ENCODE measurements at regions not wholly inside any gene's neighbourhood (a gene's known extent, or its start where the extent isn't known, plus 50 kb on each side); places are given as distances from the start of the nearest gene placed in this dataset.

DNA sequence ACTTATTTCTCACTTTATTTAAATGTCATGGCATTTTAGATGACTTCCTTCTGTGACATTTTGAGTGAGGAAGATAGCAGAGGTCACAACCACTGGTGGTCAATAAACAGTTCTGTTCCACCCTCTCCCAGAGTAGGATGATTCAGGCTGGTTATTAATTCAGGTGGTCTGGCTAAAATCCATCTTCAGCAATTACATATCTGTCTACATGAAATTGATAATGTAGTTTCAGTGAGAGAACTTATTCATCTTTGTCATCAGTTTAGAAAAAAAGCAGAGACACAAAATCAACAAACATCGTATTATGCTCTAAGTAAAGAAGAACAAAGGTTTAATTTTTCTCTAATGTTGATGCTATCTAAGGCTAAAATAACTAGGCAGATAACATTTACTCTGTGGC, 525.5 kb downstream of the TENT5A start:
- DNase-seq (ENCODE audit: low spot score): no peak
- Histone ChIP-seq H3K36me3 (ENCODE audit: insufficient read depth, low read length) (no peaks in the 10 kb centered on the region), H3K79me2 (ENCODE audit: insufficient read depth, low read depth, low read length) (no peaks in the 10 kb centered on the region), H3K4me3 (ENCODE audit: low read depth, low read length, poor library complexity, severe bottlenecking) (no peak overlapping the region), H3K9me2 (ENCODE audit: insufficient read depth, low read length) (no peaks in the 10 kb centered on the region), H3K4me2 (ENCODE audit: low read length) (no peak overlapping the region), H3K9me3 (ENCODE audit: low read length) (no peaks in the 10 kb centered on the region), H2AFZ (ENCODE audit: low read length) (no peak overlapping the region), H3K27ac (ENCODE audit: low read depth, low read length, poor library complexity, severe bottlenecking) (no peak overlapping the region), H4K20me1 (ENCODE audit: insufficient read depth, low read length) (no peaks in the 10 kb centered on the region), H3K4me1 (ENCODE audit: insufficient read depth, low read length, poor library complexity, severe bottlenecking) (no peaks in the 10 kb centered on the region)
- intact Hi-C loops (cut with micrococcal nuclease; ENCODE audit: unreplicated experiment): no loop called here
- CTCF ChIA-PET (ENCODE audit: unreplicated experiment): no interaction called here
- POLR2A ChIA-PET: no interaction called here
- TF ChIP-seq EZH2phosphoT487 (IDR thresholded peaks at IDR 0.05; ENCODE audit: borderline replicate concordance, low read depth, low read length): no peak
- TF ChIP-seq, protein P1, sequence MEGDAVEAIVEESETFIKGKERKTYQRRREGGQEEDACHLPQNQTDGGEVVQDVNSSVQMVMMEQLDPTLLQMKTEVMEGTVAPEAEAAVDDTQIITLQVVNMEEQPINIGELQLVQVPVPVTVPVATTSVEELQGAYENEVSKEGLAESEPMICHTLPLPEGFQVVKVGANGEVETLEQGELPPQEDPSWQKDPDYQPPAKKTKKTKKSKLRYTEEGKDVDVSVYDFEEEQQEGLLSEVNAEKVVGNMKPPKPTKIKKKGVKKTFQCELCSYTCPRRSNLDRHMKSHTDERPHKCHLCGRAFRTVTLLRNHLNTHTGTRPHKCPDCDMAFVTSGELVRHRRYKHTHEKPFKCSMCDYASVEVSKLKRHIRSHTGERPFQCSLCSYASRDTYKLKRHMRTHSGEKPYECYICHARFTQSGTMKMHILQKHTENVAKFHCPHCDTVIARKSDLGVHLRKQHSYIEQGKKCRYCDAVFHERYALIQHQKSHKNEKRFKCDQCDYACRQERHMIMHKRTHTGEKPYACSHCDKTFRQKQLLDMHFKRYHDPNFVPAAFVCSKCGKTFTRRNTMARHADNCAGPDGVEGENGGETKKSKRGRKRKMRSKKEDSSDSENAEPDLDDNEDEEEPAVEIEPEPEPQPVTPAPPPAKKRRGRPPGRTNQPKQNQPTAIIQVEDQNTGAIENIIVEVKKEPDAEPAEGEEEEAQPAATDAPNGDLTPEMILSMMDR (conservative IDR thresholded peaks at IDR 0.05; ENCODE audit: low read length): no peak
- BruUV-seq (replicated peaks): no TSS peak

DNA sequence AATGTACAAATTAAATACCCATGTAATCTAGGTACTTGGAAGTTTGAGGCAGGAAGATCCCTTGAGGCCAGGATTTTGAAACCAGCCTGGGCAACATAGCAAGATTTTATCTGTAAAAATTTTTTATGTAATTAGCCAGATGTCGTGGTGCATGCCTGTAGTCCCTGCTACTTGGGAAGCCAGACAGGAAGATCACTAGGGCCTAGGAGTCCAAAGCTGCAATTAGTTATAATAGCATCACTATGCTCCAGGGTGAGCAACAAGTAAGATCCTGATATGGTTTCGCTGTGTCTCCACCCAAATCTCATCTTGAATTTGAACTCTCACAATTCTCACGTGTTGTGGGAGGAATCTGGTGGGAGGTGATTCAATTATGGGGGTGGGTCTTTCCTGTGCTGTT, 535.8 kb downstream of the TENT5A start:
- TF ChIP-seq, protein P1 (conservative IDR thresholded peaks at IDR 0.05; ENCODE audit: low read length): no peak
- TF ChIP-seq EZH2phosphoT487 (IDR thresholded peaks at IDR 0.05; ENCODE audit: borderline replicate concordance, low read depth, low read length): no peak
- CTCF ChIA-PET (ENCODE audit: unreplicated experiment): no interaction called here

DNA sequence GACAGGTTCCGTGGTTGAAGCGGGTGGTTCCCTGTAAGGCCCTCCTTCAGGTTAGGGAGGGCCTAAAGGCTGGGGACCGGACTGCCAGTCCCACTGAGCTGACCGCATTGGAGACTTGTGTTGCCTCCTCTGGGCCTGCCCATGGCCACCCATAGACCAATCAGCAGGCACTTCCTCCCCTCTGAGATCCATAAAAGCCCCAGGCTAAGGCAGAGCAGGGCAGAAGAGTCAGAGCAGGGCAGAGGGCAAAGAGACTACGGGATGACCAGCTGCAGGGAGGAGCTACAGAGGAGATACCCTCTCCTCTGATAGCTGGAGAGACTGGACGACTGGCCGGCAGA, 537.4 kb downstream of the TENT5A start:
- no peaks in the 10 kb centered on the region for H3K9me3 ChIP-seq (ENCODE audit: low read length)
- ChIA-PET CTCF (ENCODE audit: unreplicated experiment) (no interaction called here), POLR2A (interaction anchor here (0.9 kb wide), 1 partner anchor 9 kb away, joined by 3 read pairs; no protein-coding TSS in a partner anchor)
- no peaks in the 10 kb centered on the region for H3K9me2 ChIP-seq (ENCODE audit: insufficient read depth, low read length)
- intact Hi-C loops (cut with micrococcal nuclease; ENCODE audit: unreplicated experiment): no loop called here
- no TSS peak for BruUV-seq (replicated peaks)
- no peak overlapping the region for H3K4me2 ChIP-seq (ENCODE audit: low read length)
- H3K4me1 ChIP-seq (ENCODE audit: insufficient read depth, low read length, poor library complexity, severe bottlenecking): no peaks in the 10 kb centered on the region
- H3K36me3 ChIP-seq (ENCODE audit: insufficient read depth, low read length): no peaks in the 10 kb centered on the region
- H4K20me1 ChIP-seq (ENCODE audit: insufficient read depth, low read length): no peaks in the 10 kb centered on the region
- no peak overlapping the region for H3K27ac ChIP-seq (ENCODE audit: low read depth, low read length, poor library complexity, severe bottlenecking)
- H3K4me3 ChIP-seq (ENCODE audit: low read depth, low read length, poor library complexity, severe bottlenecking): no peak overlapping the region
- no peak for DNase-seq (ENCODE audit: low spot score)
- H3K79me2 ChIP-seq (ENCODE audit: insufficient read depth, low read depth, low read length): no peaks in the 10 kb centered on the region
- TF ChIP-seq, protein P1 (conservative IDR thresholded peaks at IDR 0.05; ENCODE audit: low read length): no peak
- TF ChIP-seq EZH2phosphoT487 (IDR thresholded peaks at IDR 0.05; ENCODE audit: borderline replicate concordance, low read depth, low read length): no peak
- H2AFZ ChIP-seq (ENCODE audit: low read length): no peak overlapping the region

More for the DNA sequence above, 535.8 kb downstream of the TENT5A start:
- H2AFZ ChIP-seq (ENCODE audit: low read length): no peak overlapping the region
- no peaks in the 10 kb centered on the region for H3K9me2 ChIP-seq (ENCODE audit: insufficient read depth, low read length)
- no peak overlapping the region for H3K4me2 ChIP-seq (ENCODE audit: low read length)
- POLR2A ChIA-PET: no interaction called here
- H3K9me3 ChIP-seq (ENCODE audit: low read length): no peaks in the 10 kb centered on the region
- no peak overlapping the region for H3K27ac ChIP-seq (ENCODE audit: low read depth, low read length, poor library complexity, severe bottlenecking)
- no peaks in the 10 kb centered on the region for H4K20me1 ChIP-seq (ENCODE audit: insufficient read depth, low read length)
- H3K4me3 ChIP-seq (ENCODE audit: low read depth, low read length, poor library complexity, severe bottlenecking): no peak overlapping the region
- H3K36me3 ChIP-seq (ENCODE audit: insufficient read depth, low read length): no peaks in the 10 kb centered on the region
- intact Hi-C loops (cut with micrococcal nuclease; ENCODE audit: unreplicated experiment): no loop called here
- no peaks in the 10 kb centered on the region for H3K4me1 ChIP-seq (ENCODE audit: insufficient read depth, low read length, poor library complexity, severe bottlenecking)
- no peaks in the 10 kb centered on the region for H3K79me2 ChIP-seq (ENCODE audit: insufficient read depth, low read depth, low read length)
- BruUV-seq (replicated peaks): no TSS peak
- no peak for DNase-seq (ENCODE audit: low spot score)
